ENCODE measurements at regions not wholly inside any gene's neighbourhood (a gene's known extent, or its start where the extent isn't known, plus 50 kb on each side); places are given as distances from the start of the nearest gene placed in this dataset.

DNA sequence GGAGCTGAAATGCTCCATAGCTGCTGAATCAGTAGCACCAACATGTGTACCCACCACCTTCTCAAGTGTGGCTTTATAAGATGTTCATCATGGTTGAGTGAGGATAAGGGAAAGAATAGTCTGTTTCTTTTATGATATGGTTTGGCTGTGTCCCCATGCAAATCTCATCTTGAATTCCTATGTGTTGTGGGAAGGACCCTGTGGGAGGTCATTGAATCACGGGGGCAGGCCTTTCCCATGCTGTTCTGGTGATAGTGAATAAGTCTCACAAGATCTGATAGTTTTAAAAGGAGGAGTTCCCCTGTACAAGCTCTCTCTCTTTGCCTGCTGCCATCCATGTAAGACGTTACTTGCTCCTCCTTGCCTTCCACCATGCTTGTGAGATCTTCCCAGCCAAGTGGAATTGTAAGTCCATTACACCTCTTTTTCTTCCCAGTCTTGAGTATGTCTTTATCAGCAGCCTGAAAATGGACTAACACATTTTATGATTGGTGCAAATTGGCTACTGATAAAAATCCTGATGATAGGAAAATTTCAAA, 799.9 kb downstream of the TNS3 start:
- H3K79me2 ChIP-seq (replicated peaks; ENCODE audit: insufficient read depth) = no peaks in the 10 kb centered on the region
- peaks cover 7% of the 10 kb centered on the region; the same call in 1 of the 3 replicates for H3K9me3 Mint-ChIP-seq
- no peak for DNase-seq (ENCODE audit: low spot score)
- peaks cover 10% of the 10 kb centered on the region for H3K9me2 ChIP-seq (ENCODE audit: insufficient read depth)
- H3K36me3 Mint-ChIP-seq (ENCODE audit: low read depth) = peaks cover 4% of the 10 kb centered on the region; the same call in 2 of the 3 replicates
- TF ChIP-seq REST (IDR thresholded peaks at IDR 0.05; ENCODE audit: unreplicated experiment) (no peak), ZNF331 (CRISPR knock-in tag; IDR thresholded peaks at IDR 0.05; ENCODE audit: low read depth) (no peak), ZNF462 (CRISPR knock-in tag; IDR thresholded peaks at IDR 0.05) (no peak), ETS1 (IDR thresholded peaks at IDR 0.05) (no peak), CREB1 (CRISPR knock-in tag; IDR thresholded peaks at IDR 0.05; ENCODE audit: low read depth) (no peak), ZNF114 (CRISPR knock-in tag; IDR thresholded peaks at IDR 0.05) (no peak), POLR2AphosphoS5 (IDR thresholded peaks at IDR 0.05; ENCODE audit: low read depth) (no peak), STAT1 (IDR thresholded peaks at IDR 0.05; ENCODE audit: unreplicated experiment) (no peak)
- H4K20me1 ChIP-seq (replicated peaks; ENCODE audit: insufficient read depth) = no peaks in the 10 kb centered on the region
- no peaks in the 10 kb centered on the region for H3K27me3 Mint-ChIP-seq (ENCODE audit: insufficient read depth, low read depth, poor library complexity)
- H3K4me1 Mint-ChIP-seq = peaks cover 11% of the 10 kb centered on the region
- H3K4me2 ChIP-seq = no peak overlapping the region
- H3K27ac ChIP-seq (ENCODE audit: low read depth) = no peak overlapping the region
- no peak overlapping the region for H2AFZ ChIP-seq
- no peak overlapping the region for H3K27ac Mint-ChIP-seq
- H3K36me3 ChIP-seq (ENCODE audit: insufficient read depth) = no peaks in the 10 kb centered on the region
- no peaks in the 10 kb centered on the region for H3K27me3 ChIP-seq (ENCODE audit: insufficient read depth)
- no peak overlapping the region for H3K4me3 Mint-ChIP-seq
- no peaks in the 10 kb centered on the region for H3F3A ChIP-seq (replicated peaks; ENCODE audit: low read depth)
- no peak overlapping the region for H3K4me3 ChIP-seq
- ATAC-seq = no peak
- H3K4me1 ChIP-seq (ENCODE audit: insufficient read depth) = peaks cover 6% of the 10 kb centered on the region
